ENCODE measurements at regions not wholly inside any gene's neighbourhood (a gene's known extent, or its start where the extent isn't known, plus 50 kb on each side); places are given as distances from the start of the nearest gene placed in this dataset.

DNA sequence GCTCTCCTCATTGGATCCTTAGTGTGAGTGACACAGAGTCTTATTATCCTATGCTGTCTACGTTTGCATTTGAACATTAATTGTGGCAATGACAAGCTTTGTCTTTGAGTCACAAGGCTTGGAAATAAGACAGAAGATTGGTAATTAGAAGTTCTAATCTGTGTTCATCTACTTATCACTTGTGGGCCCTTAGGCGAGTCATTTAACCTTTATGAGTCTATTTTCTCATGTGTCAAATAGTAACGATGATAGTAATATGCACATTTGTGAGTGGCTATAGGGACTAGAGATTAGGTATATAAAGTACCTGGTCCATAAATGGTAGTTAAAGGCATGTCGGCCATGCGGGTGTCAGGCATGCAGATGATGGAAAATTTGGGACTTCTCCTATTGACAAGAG lies 105.6 kb upstream of the NABP1 start:
- H3K27ac ChIP-seq: no peak overlapping the region
- TF ChIP-seq, protein P1, sequence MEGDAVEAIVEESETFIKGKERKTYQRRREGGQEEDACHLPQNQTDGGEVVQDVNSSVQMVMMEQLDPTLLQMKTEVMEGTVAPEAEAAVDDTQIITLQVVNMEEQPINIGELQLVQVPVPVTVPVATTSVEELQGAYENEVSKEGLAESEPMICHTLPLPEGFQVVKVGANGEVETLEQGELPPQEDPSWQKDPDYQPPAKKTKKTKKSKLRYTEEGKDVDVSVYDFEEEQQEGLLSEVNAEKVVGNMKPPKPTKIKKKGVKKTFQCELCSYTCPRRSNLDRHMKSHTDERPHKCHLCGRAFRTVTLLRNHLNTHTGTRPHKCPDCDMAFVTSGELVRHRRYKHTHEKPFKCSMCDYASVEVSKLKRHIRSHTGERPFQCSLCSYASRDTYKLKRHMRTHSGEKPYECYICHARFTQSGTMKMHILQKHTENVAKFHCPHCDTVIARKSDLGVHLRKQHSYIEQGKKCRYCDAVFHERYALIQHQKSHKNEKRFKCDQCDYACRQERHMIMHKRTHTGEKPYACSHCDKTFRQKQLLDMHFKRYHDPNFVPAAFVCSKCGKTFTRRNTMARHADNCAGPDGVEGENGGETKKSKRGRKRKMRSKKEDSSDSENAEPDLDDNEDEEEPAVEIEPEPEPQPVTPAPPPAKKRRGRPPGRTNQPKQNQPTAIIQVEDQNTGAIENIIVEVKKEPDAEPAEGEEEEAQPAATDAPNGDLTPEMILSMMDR (conservative IDR thresholded peaks at IDR 0.05): no peak

DNA sequence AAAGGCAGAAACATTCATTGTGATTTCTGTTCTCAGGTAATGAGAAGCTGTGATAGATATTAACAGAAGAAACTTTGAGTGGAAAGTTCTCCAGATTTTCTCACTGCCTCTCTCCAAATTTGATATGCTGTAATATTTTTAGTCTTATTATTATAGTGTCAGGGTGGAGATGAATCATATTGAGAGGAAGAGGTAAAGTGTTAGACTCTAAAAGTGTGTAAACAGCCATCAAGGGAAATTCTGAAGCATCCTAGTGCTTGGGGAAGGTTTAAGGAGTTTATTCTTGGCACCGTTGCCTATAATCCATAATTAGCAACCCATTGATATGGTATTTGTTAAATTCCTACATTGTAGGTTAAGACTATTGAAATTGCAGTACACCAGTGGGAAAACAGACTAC lies 104.7 kb upstream of the NABP1 start:
- TF ChIP-seq, protein P1 (conservative IDR thresholded peaks at IDR 0.05): no peak
- no peak overlapping the region for H3K27ac ChIP-seq

DNA sequence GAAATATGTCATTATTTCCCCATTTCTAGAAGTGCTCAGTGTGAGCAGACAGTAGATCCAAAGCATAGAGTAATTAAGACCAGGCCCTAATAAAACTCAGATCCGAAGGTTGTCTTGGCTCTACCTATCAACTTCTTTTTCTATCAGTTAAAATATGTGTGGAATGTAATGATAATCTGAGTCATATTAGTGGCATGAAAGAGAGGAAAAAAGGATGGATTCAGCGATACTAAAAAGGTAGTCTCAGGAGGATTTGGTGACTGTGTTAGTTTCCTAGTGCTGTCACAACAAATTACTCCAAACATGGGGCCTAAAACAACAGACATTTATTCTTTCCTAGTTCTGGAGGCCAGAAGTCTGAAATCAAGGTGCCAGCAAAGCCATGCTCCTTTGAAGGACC lies 103.7 kb upstream of the NABP1 start:
- no peak overlapping the region for H3K27ac ChIP-seq
- TF ChIP-seq, protein P1 (conservative IDR thresholded peaks at IDR 0.05): no peak

DNA sequence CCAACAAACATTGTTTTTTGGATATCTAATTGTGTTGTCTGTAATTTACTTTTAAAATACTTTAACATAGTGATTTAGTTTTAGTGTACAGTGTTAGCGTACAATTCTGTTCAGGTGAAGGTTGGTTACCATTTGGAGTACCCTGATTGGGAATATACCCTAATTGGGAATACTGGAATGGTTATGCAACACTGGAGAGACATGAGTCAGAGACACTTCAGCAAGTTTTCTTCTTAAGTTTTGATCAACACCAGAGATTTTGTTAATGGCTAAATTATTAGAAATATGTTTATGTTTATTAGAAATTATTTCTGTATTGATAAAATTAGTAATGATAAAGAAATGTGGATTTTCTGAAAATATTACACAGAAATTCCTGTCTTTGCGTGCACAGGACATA lies 100.3 kb upstream of the NABP1 start:
- no peak overlapping the region for H3K27ac ChIP-seq
- TF ChIP-seq, protein P1 (conservative IDR thresholded peaks at IDR 0.05): no peak

DNA sequence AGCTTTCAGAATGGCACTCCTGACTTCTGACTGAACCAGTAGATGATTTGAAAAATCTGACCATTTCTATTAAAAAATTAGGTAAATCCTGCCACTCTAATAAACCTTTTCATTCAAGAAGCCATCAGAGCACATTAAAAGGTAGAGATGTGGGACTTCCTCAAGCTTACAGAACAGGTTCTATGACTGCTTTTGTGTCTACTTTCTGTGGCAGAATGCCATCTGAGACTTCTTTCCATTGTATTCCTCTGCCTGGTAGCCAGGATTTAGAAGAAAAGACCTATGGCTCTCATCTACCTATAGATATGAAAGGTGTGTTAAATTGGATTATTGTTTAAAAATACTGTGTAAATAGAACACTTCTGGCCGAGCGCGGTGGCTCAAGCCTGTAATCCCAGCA lies 99.9 kb upstream of the NABP1 start:
- H3K27ac ChIP-seq: no peak overlapping the region
- TF ChIP-seq, protein P1 (conservative IDR thresholded peaks at IDR 0.05): no peak

DNA sequence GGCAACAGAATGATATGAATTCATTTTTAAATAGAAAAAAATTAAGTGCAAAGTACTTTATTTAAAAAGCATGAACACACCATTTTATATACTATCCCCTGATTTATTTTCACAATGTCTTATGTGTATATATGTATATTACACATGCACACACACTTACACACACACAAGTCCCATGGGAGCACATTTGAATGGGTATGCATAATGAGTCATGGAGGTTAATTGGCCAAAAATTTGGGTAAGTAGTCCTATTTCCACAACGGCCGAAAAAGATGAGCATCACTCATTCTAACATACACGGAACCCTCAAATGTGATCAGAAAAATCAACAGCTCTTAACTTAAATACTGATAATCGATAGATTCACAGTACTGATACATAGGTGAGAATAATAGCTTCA lies 97.4 kb upstream of the NABP1 start:
- TF ChIP-seq, protein P1 (conservative IDR thresholded peaks at IDR 0.05): no peak
- no peak overlapping the region for H3K27ac ChIP-seq

DNA sequence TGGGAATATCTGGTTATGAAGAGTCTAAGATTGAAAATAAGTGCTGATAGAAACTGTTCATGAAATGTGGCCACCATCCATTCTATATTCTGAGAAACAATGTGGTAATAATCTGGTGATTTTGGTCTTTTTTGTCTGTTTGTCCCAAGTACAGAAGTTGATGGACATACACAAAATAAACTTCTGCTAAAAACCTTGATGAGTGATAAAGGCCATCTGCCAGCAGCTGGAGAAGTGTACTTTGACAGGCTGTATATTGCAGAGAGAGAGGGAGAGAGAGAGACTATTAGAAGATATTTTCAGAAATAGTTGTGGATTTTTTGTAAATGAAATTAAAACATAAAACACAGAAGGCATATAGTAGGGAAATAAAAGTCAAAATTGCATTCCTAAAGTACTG lies 96.9 kb upstream of the NABP1 start:
- TF ChIP-seq, protein P1 (conservative IDR thresholded peaks at IDR 0.05): no peak

DNA sequence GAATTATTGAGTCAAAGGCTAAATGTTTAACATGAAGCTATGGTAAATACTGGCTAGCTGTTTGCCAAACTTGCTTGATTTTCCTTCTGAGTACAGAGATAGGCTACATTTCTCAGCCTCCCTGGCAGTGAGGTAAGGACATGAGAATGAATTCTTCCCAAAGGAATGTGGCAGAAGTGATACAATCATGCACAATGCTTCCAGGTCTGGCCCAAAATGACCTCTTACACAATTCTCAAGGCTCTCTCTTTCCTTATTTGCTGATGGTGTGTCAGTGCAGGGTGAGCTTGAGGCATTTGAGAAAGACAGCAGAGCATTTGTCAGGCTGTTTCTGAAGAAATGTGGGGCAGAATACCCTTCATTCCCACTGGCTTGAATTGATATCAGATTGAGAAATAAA lies 95.6 kb upstream of the NABP1 start:
- H3K27ac ChIP-seq: no peak overlapping the region
- TF ChIP-seq, protein P1 (conservative IDR thresholded peaks at IDR 0.05): no peak

More for the DNA sequence above, 96.9 kb upstream of the NABP1 start:
- H3K27ac ChIP-seq: no peak overlapping the region

Data from VCaP (cell line).